GM12892 (cell line): ENCODE measurements at regions not wholly inside any gene's neighbourhood (a gene's known extent, or its start where the extent isn't known, plus 50 kb on each side); places are given as distances from the start of the nearest gene placed in this dataset.

ENCODE experiments used
- DNase-seq: peaks from one replicate; pipeline ENCODE4 v3.0.0; 2011; ENCODE audit not compliant: insufficient read length
- FAIRE-seq: peaks from 2 replicates; lab custom pipeline; 2011; peaks lifted over from hg19 to GRCh38; lab: Jason Lieb, UNC
- POLR2A ChIP-seq: IDR thresholded peaks from 2 replicates; pipeline ENCODE4 v1.6.1; 2011; ENCODE audit warnings: low read depth, low read length, control low read depth
- POLR2AphosphoS5 ChIP-seq: IDR thresholded peaks from 2 replicates; pipeline ENCODE4 v1.6.1; 2011; ENCODE audit warnings: low read depth, low read length, control low read depth
- TAF1 ChIP-seq: IDR thresholded peaks from 2 replicates; pipeline ENCODE4 v1.6.1; 2011; ENCODE audit warnings: low read depth, mild to moderate bottlenecking, control low read depth, low read length, borderline replicate concordance

GRCh38 chr15:98151096-98151495 is 190.6 kb downstream of the ARRDC4 start:
- FAIRE-seq (no peak), DNase-seq (no peak)
- no peak for TF ChIP-seq TAF1
- TF ChIP-seq POLR2A = no peak
- TF ChIP-seq POLR2AphosphoS5 = no peak

- no peak for FAIRE-seq
- TF ChIP-seq TAF1 = no peak
- no peak for TF ChIP-seq POLR2AphosphoS5
- TF ChIP-seq POLR2A = no peak
- DNase-seq = no peak
These were observed 191.7 kb downstream of the ARRDC4 start for GRCh38 chr15:98152156-98152555.

GRCh38 chr15:98154863-98155262 is 194.4 kb downstream of the ARRDC4 start:
- FAIRE-seq (no peak), DNase-seq (no peak)
- TF ChIP-seq POLR2A (no peak), TAF1 (no peak), POLR2AphosphoS5 (no peak)

- FAIRE-seq = no peak
- TF ChIP-seq TAF1 (no peak), POLR2A (no peak), POLR2AphosphoS5 (no peak)
- DNase-seq = no peak
These were observed 194.9 kb downstream of the ARRDC4 start for GRCh38 chr15:98155356-98155755.

- DNase-seq (no peak), FAIRE-seq (no peak)
- TF ChIP-seq POLR2AphosphoS5 (no peak), POLR2A (no peak), TAF1 (no peak)
These were observed 199.7 kb downstream of the ARRDC4 start for GRCh38 chr15:98160236-98160635.

- DNase-seq (no peak), FAIRE-seq (no peak)
- TF ChIP-seq POLR2AphosphoS5 (no peak), POLR2A (no peak), TAF1 (no peak)
These were observed 203.0 kb downstream of the ARRDC4 start for GRCh38 chr15:98163319-98164045.

GRCh38 chr15:98164571-98164970 is 204.1 kb downstream of the ARRDC4 start:
- no peak for TF ChIP-seq POLR2AphosphoS5
- no peak for TF ChIP-seq TAF1
- TF ChIP-seq POLR2A = no peak
- DNase-seq (no peak), FAIRE-seq (no peak)

- TF ChIP-seq TAF1 = no peak
- TF ChIP-seq POLR2AphosphoS5 = no peak
- no peak for TF ChIP-seq POLR2A
- DNase-seq (no peak), FAIRE-seq (no peak)
These were observed 204.5 kb downstream of the ARRDC4 start for GRCh38 chr15:98164986-98165385.

- TF ChIP-seq TAF1 (no peak), POLR2A (no peak), POLR2AphosphoS5 (no peak)
- DNase-seq (no peak), FAIRE-seq (no peak)
These were observed 207.3 kb downstream of the ARRDC4 start for GRCh38 chr15:98167722-98168268.

- FAIRE-seq = no peak
- no peak for DNase-seq
- TF ChIP-seq TAF1 (no peak), POLR2A (no peak), POLR2AphosphoS5 (no peak)
These were observed 209.0 kb downstream of the ARRDC4 start for GRCh38 chr15:98169551-98169950.

GRCh38 chr15:98174286-98174685 is 213.8 kb downstream of the ARRDC4 start:
- TF ChIP-seq POLR2A = no peak
- TF ChIP-seq POLR2AphosphoS5 = no peak
- FAIRE-seq = no peak
- no peak for DNase-seq

- TF ChIP-seq TAF1 = no peak
- no peak for TF ChIP-seq POLR2A
- no peak for TF ChIP-seq POLR2AphosphoS5
- FAIRE-seq (no peak), DNase-seq (no peak)
These were observed 214.3 kb downstream of the ARRDC4 start for GRCh38 chr15:98174841-98175240.
